Esophagus muscularis mucosa (tissue), 4 donors: ENCODE measurements at regions not wholly inside any gene's neighbourhood (a gene's known extent, or its start where the extent isn't known, plus 50 kb on each side); places are given as distances from the start of the nearest gene placed in this dataset.

Source experiments
- CTCF ChIP-seq, 3 experiments: fragments of 200-600 bp in 2 of 3; fragments of 450-650 bp in 1 of 3; sonication (generic) in 2 of 3; IDR thresholded peaks; one replicate each; pipeline ENCODE4 v1.5.1; 2017 to 2019; ENCODE audit warnings: antibody characterized with exemption in 3 of 3, mild to moderate bottlenecking in 2 of 3, moderate library complexity in 1 of 3
- EP300 ChIP-seq: sonication (generic); formaldehyde crosslinking; IDR thresholded peaks from one replicate; pipeline ENCODE4 v1.6.1; 2017; ENCODE audit warnings: antibody characterized with exemption
- POLR2A ChIP-seq: fragments of 450-650 bp; IDR thresholded peaks from one replicate; pipeline ENCODE4 v1.6.1; 2017; ENCODE audit warnings: antibody characterized with exemption, moderate library complexity, mild to moderate bottlenecking, low read depth
- POLR2AphosphoS5 ChIP-seq, 2 donors: sonication (generic); formaldehyde crosslinking; IDR thresholded peaks; one replicate each; pipeline ENCODE4 v1.6.1; 2017; ENCODE audit warnings: antibody characterized with exemption in 2 of 2

GRCh38 chr14:21860172-21860571, 186.6 kb upstream of the OR4E1 start:
- no peak for TF ChIP-seq CTCF (IDR thresholded peaks at IDR 0.05)
- no peak for TF ChIP-seq POLR2A
- no peak for TF ChIP-seq POLR2AphosphoS5 (IDR thresholded peaks at IDR 0.05)
- no peak for TF ChIP-seq EP300
